ENCODE measurements at regions not wholly inside any gene's neighbourhood (a gene's known extent, or its start where the extent isn't known, plus 50 kb on each side); places are given as distances from the start of the nearest gene placed in this dataset.

DNA sequence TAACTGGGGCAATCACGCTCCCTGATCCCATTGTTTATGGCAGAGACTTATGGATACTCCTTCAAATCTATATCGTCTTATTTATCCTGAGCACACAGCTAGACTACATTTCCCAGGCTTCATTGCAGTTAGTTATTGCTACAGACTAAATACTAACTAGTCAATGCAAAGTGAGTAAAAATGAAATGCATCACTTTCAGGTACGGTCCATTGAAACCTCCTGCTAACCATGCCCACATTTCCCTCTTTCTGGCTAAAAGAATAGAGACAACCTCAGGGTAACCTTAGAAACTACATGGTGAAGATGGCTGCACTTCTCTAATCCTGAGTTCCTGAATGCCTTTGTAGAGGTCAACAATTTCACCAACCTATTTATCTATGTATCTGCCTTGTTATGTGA lies 437.4 kb downstream of the EPHA4 start:
- TF ChIP-seq, protein P1, sequence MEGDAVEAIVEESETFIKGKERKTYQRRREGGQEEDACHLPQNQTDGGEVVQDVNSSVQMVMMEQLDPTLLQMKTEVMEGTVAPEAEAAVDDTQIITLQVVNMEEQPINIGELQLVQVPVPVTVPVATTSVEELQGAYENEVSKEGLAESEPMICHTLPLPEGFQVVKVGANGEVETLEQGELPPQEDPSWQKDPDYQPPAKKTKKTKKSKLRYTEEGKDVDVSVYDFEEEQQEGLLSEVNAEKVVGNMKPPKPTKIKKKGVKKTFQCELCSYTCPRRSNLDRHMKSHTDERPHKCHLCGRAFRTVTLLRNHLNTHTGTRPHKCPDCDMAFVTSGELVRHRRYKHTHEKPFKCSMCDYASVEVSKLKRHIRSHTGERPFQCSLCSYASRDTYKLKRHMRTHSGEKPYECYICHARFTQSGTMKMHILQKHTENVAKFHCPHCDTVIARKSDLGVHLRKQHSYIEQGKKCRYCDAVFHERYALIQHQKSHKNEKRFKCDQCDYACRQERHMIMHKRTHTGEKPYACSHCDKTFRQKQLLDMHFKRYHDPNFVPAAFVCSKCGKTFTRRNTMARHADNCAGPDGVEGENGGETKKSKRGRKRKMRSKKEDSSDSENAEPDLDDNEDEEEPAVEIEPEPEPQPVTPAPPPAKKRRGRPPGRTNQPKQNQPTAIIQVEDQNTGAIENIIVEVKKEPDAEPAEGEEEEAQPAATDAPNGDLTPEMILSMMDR (IDR thresholded peaks at IDR 0.05), result no peak
- no peak for TF ChIP-seq POLR2A (IDR thresholded peaks at IDR 0.05)
